ENCODE measurements at regions not wholly inside any gene's neighbourhood (a gene's known extent, or its start where the extent isn't known, plus 50 kb on each side); places are given as distances from the start of the nearest gene placed in this dataset.

DNA sequence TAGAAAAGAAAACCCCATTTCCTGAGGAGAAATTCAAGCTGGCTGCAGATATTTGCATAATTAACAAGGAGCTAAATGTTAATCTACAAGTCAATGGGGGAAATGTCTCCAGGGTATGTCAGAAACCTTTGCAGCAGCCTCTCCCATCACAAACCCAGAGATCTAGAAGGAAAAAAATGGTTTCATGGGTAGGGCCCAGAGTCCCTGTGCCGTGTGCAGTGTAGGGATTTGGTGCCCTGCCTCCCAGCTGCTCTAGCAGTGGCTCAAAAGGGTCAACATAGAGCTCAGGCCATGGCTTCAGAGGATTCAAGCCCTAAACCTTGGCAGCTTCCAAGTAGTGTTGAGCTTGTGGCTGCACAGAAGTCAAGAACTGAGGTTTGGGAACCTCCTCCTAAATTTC lies 290.2 kb upstream of the TMEFF2 start:
- TF ChIP-seq, protein P1, sequence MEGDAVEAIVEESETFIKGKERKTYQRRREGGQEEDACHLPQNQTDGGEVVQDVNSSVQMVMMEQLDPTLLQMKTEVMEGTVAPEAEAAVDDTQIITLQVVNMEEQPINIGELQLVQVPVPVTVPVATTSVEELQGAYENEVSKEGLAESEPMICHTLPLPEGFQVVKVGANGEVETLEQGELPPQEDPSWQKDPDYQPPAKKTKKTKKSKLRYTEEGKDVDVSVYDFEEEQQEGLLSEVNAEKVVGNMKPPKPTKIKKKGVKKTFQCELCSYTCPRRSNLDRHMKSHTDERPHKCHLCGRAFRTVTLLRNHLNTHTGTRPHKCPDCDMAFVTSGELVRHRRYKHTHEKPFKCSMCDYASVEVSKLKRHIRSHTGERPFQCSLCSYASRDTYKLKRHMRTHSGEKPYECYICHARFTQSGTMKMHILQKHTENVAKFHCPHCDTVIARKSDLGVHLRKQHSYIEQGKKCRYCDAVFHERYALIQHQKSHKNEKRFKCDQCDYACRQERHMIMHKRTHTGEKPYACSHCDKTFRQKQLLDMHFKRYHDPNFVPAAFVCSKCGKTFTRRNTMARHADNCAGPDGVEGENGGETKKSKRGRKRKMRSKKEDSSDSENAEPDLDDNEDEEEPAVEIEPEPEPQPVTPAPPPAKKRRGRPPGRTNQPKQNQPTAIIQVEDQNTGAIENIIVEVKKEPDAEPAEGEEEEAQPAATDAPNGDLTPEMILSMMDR (IDR thresholded peaks at IDR 0.05) = no peak
- no peak for TF ChIP-seq EP300 (IDR thresholded peaks at IDR 0.05; ENCODE audit: borderline replicate concordance in 1 of 2, low read depth in 1 of 2, low read length in 1 of 2)
- TF ChIP-seq, protein P2, sequence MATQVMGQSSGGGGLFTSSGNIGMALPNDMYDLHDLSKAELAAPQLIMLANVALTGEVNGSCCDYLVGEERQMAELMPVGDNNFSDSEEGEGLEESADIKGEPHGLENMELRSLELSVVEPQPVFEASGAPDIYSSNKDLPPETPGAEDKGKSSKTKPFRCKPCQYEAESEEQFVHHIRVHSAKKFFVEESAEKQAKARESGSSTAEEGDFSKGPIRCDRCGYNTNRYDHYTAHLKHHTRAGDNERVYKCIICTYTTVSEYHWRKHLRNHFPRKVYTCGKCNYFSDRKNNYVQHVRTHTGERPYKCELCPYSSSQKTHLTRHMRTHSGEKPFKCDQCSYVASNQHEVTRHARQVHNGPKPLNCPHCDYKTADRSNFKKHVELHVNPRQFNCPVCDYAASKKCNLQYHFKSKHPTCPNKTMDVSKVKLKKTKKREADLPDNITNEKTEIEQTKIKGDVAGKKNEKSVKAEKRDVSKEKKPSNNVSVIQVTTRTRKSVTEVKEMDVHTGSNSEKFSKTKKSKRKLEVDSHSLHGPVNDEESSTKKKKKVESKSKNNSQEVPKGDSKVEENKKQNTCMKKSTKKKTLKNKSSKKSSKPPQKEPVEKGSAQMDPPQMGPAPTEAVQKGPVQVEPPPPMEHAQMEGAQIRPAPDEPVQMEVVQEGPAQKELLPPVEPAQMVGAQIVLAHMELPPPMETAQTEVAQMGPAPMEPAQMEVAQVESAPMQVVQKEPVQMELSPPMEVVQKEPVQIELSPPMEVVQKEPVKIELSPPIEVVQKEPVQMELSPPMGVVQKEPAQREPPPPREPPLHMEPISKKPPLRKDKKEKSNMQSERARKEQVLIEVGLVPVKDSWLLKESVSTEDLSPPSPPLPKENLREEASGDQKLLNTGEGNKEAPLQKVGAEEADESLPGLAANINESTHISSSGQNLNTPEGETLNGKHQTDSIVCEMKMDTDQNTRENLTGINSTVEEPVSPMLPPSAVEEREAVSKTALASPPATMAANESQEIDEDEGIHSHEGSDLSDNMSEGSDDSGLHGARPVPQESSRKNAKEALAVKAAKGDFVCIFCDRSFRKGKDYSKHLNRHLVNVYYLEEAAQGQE (IDR thresholded peaks at IDR 0.05; ENCODE audit: low read depth, low read length) = no peak
- TF ChIP-seq, protein P3, sequence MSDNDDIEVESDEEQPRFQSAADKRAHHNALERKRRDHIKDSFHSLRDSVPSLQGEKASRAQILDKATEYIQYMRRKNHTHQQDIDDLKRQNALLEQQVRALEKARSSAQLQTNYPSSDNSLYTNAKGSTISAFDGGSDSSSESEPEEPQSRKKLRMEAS (IDR thresholded peaks at IDR 0.05; ENCODE audit: low read depth) = no peak
- no peak for TF ChIP-seq EZH2phosphoT487 (IDR thresholded peaks at IDR 0.05; ENCODE audit: borderline replicate concordance, low read depth)
- TF ChIP-seq, protein P4, sequence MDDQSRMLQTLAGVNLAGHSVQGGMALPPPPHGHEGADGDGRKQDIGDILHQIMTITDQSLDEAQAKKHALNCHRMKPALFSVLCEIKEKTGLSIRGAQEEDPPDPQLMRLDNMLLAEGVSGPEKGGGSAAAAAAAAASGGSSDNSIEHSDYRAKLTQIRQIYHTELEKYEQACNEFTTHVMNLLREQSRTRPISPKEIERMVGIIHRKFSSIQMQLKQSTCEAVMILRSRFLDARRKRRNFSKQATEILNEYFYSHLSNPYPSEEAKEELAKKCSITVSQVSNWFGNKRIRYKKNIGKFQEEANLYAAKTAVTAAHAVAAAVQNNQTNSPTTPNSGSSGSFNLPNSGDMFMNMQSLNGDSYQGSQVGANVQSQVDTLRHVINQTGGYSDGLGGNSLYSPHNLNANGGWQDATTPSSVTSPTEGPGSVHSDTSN (IDR thresholded peaks at IDR 0.05) = no peak
